Fibroblast of pulmonary artery (primary cell): ENCODE measurements at regions not wholly inside any gene's neighbourhood (a gene's known extent, or its start where the extent isn't known, plus 50 kb on each side); places are given as distances from the start of the nearest gene placed in this dataset.

Experiments used
- DNase-seq: peaks from one replicate; pipeline ENCODE4 v3.0.0-alpha.2; 2010; ENCODE audit warnings: low read depth
- H3K4me3 ChIP-seq: replicated peaks from 2 replicates; pipeline ENCODE4 v1.5.1; 2011; ENCODE audit warnings: low read depth, mild to moderate bottlenecking, control low read depth, low read length, moderate library complexity
- TF ChIP-seq, protein P1 (sequence below): IDR thresholded peaks from 2 replicates; pipeline ENCODE4 v1.5.1; 2011; ENCODE audit warnings: mild to moderate bottlenecking, control low read depth, low read length, inconsistent platforms; ENCODE audit errors: missing control alignments

DNA sequence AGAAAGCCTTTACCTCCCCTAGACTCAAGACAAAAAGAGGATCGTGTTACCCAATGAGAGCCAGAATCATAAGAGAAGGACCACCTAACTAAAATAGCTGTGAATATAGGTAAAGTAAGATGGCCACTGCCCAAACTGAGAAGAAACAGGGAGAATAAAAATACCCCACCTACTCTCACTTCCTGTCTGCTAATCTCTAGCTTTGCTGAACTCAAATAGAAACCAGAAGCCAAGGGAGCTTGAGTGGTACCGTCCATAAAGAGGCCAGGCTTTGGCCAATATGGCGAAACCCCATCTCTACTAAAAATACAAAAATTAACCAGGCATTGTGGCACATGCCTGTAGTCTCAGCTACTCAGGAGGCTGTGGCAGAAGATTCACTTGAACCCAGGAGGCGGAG lies 123.0 kb upstream of the FST start:
- H3K4me3 ChIP-seq, result no peak overlapping the region
- DNase-seq, result no peak
- TF ChIP-seq, protein P1, sequence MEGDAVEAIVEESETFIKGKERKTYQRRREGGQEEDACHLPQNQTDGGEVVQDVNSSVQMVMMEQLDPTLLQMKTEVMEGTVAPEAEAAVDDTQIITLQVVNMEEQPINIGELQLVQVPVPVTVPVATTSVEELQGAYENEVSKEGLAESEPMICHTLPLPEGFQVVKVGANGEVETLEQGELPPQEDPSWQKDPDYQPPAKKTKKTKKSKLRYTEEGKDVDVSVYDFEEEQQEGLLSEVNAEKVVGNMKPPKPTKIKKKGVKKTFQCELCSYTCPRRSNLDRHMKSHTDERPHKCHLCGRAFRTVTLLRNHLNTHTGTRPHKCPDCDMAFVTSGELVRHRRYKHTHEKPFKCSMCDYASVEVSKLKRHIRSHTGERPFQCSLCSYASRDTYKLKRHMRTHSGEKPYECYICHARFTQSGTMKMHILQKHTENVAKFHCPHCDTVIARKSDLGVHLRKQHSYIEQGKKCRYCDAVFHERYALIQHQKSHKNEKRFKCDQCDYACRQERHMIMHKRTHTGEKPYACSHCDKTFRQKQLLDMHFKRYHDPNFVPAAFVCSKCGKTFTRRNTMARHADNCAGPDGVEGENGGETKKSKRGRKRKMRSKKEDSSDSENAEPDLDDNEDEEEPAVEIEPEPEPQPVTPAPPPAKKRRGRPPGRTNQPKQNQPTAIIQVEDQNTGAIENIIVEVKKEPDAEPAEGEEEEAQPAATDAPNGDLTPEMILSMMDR, result no peak

DNA sequence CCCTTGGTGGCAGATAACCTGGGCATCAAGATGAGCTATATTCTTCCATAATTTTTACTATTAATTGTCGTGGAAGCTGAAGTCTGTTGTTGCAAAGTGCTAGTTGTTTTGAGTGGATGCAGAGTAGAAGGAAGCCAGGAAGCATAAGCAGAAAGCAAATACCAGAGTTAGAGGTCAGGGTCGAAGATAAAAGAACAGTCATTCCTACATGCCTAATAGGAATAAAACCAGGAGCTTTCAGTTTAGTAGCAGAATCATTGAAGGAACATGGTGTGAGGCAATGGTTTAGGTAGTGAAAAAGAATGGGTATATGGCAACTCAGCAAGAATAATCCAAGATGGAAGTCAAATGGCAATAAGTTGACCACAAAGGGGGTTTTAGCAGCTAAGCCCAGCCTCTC lies 121.6 kb upstream of the FST start:
- TF ChIP-seq, protein P1, result no peak
- no peak overlapping the region for H3K4me3 ChIP-seq
- DNase-seq, result peak; percentile 38

DNA sequence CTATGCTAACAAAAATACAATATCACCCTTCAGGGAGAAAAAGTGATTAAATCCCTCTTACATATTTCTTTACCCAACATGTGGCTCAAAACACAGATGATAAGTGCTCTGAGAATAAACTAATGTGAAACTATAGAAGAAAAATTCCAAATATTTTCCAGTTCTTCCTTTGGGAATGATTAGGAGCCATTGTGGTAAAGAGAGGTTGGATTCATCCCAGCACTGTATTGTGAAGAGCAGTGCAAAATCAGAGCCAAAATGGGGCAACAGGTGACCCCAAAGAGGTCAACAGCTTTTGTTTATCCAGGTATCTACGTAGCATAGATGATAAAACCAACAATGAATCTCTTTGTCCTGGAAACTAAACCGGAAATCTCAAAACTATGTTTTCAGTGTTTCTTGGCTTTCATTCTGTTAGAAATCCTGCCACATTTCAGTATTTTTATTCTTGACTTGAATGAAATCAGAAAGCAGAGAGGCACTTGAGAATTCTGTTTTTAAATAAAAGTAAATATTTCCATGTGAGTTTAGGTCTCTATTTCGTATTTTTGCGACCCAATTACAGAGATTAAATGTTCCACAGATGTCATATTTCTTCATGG lies 120.4 kb upstream of the FST start:
- peak; percentile 95 for DNase-seq
- H3K4me3 ChIP-seq, result no peak overlapping the region
- TF ChIP-seq, protein P1, result no peak

DNA sequence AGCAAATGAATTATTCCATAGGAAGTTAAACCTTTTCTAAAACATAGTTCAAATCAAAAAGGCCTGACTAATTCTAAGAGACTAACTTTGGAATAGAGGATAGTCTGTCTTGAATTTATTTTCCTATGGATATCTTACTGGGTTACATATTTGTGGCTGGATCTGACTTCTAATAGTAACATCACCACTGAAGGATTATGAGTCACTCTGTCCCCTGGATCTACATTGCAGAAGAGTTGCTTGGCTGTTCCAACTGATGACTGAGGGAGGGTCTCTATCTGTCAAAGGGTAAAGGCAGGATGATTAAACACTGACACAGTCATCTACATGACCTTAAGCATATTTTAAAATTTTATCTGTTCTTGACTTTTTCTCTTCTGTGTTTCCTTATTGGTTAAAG lies 119.6 kb upstream of the FST start:
- H3K4me3 ChIP-seq, result no peak overlapping the region
- TF ChIP-seq, protein P1, result no peak
- DNase-seq, result peak; percentile 81

DNA sequence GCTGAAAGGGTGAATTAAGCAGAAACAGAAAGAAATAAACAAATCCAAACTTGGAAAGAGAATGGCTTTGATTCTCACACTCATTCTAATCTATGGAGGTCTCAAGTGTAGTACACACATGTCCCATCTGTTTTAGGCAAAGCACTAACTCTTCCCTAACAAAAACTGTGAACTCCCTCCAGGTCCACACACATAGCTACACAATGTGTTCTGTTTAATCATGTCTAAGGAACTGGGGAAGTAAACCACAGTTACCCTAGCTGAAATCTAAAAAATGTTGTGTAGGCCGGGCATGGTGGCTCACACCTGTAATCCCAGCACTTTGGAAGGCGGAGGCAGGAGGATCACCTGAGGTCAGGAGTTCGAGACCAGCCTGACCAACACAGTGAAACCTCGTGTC lies 118.7 kb upstream of the FST start:
- no peak overlapping the region for H3K4me3 ChIP-seq
- TF ChIP-seq, protein P1, result no peak
- DNase-seq, result no peak

DNA sequence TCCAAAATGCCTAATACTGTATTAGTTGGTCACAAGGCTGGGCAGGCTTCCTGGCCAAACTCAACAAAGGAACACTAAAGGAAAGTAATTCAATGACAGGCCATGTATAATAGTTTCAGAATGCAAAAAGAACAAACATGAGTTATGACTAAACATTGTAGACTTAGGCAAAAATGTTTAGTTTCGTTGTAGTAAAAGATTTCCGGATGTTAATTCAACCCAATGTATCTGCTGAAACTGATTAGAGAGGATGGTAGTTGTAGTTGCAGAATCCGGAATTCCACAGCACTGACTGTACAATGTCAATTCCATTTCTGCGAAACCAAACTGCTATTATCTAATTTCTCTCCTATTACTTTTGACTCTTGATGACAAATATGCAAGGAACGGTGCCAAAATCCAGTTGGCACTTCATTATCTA lies 117.9 kb upstream of the FST start:
- no peak overlapping the region for H3K4me3 ChIP-seq
- DNase-seq, result peak; percentile 98
- TF ChIP-seq, protein P1, result no peak

DNA sequence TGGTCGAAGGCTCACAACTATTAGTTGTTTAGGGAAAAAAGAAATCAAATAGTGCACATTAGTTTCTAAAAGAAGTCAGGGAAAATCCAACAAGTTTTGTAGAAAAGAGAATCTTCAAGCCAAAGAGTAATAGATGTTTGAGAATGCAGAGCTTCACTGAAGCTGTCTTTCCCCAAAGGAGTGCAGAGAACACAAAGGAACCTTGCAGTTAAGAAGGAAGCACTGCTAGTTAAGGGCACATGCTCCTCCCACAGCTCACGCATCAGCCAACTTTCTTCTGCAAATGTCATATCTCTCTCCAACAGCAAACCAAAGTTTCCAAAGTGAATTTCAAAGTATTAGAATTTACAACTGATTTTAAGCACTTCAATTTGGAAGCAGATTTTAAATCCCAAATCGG lies 116.4 kb upstream of the FST start:
- TF ChIP-seq, protein P1, result no peak
- H3K4me3 ChIP-seq, result no peak overlapping the region
- DNase-seq, result peak; percentile 48
